ENCODE measurements at regions not wholly inside any gene's neighbourhood (a gene's known extent, or its start where the extent isn't known, plus 50 kb on each side); places are given as distances from the start of the nearest gene placed in this dataset.
A peak's percentile ranks its signal among the peaks of the same experiment; 100 is the strongest.

- H3K9me3 Mint-ChIP-seq = no peaks in the 10 kb centered on the region
These were observed 420.2 kb upstream of the CHST9 start for GRCh38 chr18:27605107-27605834.

GRCh38 chr18:27604583-27604982 lies 419.5 kb upstream of the CHST9 start:
- H3K9me3 Mint-ChIP-seq = no peaks in the 10 kb centered on the region
- H3K36me3 Mint-ChIP-seq (ENCODE audit: low read depth) = no peaks in the 10 kb centered on the region
- intact Hi-C loops (cut with micrococcal nuclease) = no loop called here
- peaks cover 1% of the 10 kb centered on the region for H3K27me3 Mint-ChIP-seq (ENCODE audit: low read depth)
- no peak overlapping the region for H3K4me3 Mint-ChIP-seq
- no peak overlapping the region for H3K27ac Mint-ChIP-seq
- CTCF ChIA-PET = interaction anchor here (0.5 to 1.4 kb wide), 6 partner anchors 9 to 149 kb away, joined by 3 to 4 read pairs (median 4); no protein-coding TSS in a partner anchor
- DNase-seq = no peak
- H3K4me1 Mint-ChIP-seq (ENCODE audit: low read depth) = no peaks in the 10 kb centered on the region

More at GRCh38 chr18:27605107-27605834, 420.2 kb upstream of the CHST9 start:
- no peaks in the 10 kb centered on the region for H3K36me3 Mint-ChIP-seq (ENCODE audit: low read depth)
- H3K27ac Mint-ChIP-seq = no peak overlapping the region
- CTCF ChIA-PET = interaction anchor here (0.5 to 1.3 kb wide), 8 partner anchors 9 to 541 kb away, joined by 3 to 4 read pairs (median 3); no protein-coding TSS in a partner anchor
- H3K4me1 Mint-ChIP-seq (ENCODE audit: low read depth) = no peaks in the 10 kb centered on the region
- intact Hi-C loops (cut with micrococcal nuclease) = loop anchor here (1.0 kb wide), 1 partner anchor 584 kb away; no protein-coding TSS in a partner anchor
- DNase-seq = peak; percentile 50
- no peak overlapping the region for H3K4me3 Mint-ChIP-seq
- peaks cover 1% of the 10 kb centered on the region for H3K27me3 Mint-ChIP-seq (ENCODE audit: low read depth)

- Mint-ChIP-seq H3K4me3 (no peak overlapping the region), H3K36me3 (ENCODE audit: low read depth) (no peaks in the 10 kb centered on the region), H3K9me3 (no peaks in the 10 kb centered on the region), H3K27me3 (ENCODE audit: low read depth) (peaks cover 1% of the 10 kb centered on the region), H3K27ac (no peak overlapping the region), H3K4me1 (ENCODE audit: low read depth) (no peaks in the 10 kb centered on the region)
- DNase-seq = no peak
- CTCF ChIA-PET = no interaction called here
- intact Hi-C loops (cut with micrococcal nuclease) = no loop called here
These were observed 417.0 kb upstream of the CHST9 start for GRCh38 chr18:27602092-27602491.

GRCh38 chr18:27600245-27600644 lies 415.1 kb upstream of the CHST9 start:
- no peaks in the 10 kb centered on the region for H3K4me1 Mint-ChIP-seq (ENCODE audit: low read depth)
- H3K9me3 Mint-ChIP-seq = no peaks in the 10 kb centered on the region
- no peak overlapping the region for H3K27ac Mint-ChIP-seq
- H3K27me3 Mint-ChIP-seq (ENCODE audit: low read depth) = peaks cover 1% of the 10 kb centered on the region
- intact Hi-C loops (cut with micrococcal nuclease) = no loop called here
- DNase-seq = no peak
- H3K36me3 Mint-ChIP-seq (ENCODE audit: low read depth) = no peaks in the 10 kb centered on the region
- H3K4me3 Mint-ChIP-seq = no peak overlapping the region
- CTCF ChIA-PET = interaction anchor here (0.8 kb wide), 1 partner anchor 8 kb away, joined by 3 read pairs; no protein-coding TSS in a partner anchor

- H3K36me3 Mint-ChIP-seq (ENCODE audit: low read depth) = no peaks in the 10 kb centered on the region
- CTCF ChIA-PET = interaction anchor here (0.6 kb wide), 2 partner anchors 13 to 510 kb away, joined by 3 to 4 read pairs; no protein-coding TSS in a partner anchor
- intact Hi-C loops (cut with micrococcal nuclease) = loop anchor here (1.0 to 5.0 kb wide), 4 partner anchors 235 to 979 kb away; no protein-coding TSS in a partner anchor
- no peak overlapping the region for H3K27ac Mint-ChIP-seq
- H3K4me3 Mint-ChIP-seq = no peak overlapping the region
- peak; percentile 49 for DNase-seq
- H3K27me3 Mint-ChIP-seq (ENCODE audit: low read depth) = no peaks in the 10 kb centered on the region
- H3K9me3 Mint-ChIP-seq = no peaks in the 10 kb centered on the region
- H3K4me1 Mint-ChIP-seq (ENCODE audit: low read depth) = no peaks in the 10 kb centered on the region
These were observed 414.2 kb upstream of the CHST9 start for GRCh38 chr18:27599202-27599829.

GRCh38 chr18:27595113-27595838 lies 410.2 kb upstream of the CHST9 start:
- intact Hi-C loops (cut with micrococcal nuclease) = loop anchor here (5.0 kb wide), 1 partner anchor 783 kb away; no protein-coding TSS in a partner anchor
- no peaks in the 10 kb centered on the region for H3K36me3 Mint-ChIP-seq (ENCODE audit: low read depth)
- H3K4me1 Mint-ChIP-seq (ENCODE audit: low read depth) = no peaks in the 10 kb centered on the region
- DNase-seq = no peak
- H3K4me3 Mint-ChIP-seq = no peak overlapping the region
- H3K27me3 Mint-ChIP-seq (ENCODE audit: low read depth) = no peaks in the 10 kb centered on the region
- H3K9me3 Mint-ChIP-seq = no peaks in the 10 kb centered on the region
- CTCF ChIA-PET = interaction anchor here (1.5 kb wide), 1 partner anchor 9 kb away, joined by 4 read pairs; no protein-coding TSS in a partner anchor
- H3K27ac Mint-ChIP-seq = no peak overlapping the region

- Mint-ChIP-seq H3K27me3 (ENCODE audit: low read depth) (no peaks in the 10 kb centered on the region), H3K27ac (no peak overlapping the region), H3K4me3 (no peak overlapping the region), H3K36me3 (ENCODE audit: low read depth) (no peaks in the 10 kb centered on the region), H3K4me1 (ENCODE audit: low read depth) (no peaks in the 10 kb centered on the region), H3K9me3 (peaks cover 8% of the 10 kb centered on the region)
- no peak for DNase-seq
- intact Hi-C loops (cut with micrococcal nuclease) = no loop called here
- CTCF ChIA-PET = no interaction called here
These were observed 400.6 kb upstream of the CHST9 start for GRCh38 chr18:27585602-27586173.

GRCh38 chr18:27583466-27583865 lies 398.4 kb upstream of the CHST9 start:
- no peaks in the 10 kb centered on the region for H3K27me3 Mint-ChIP-seq (ENCODE audit: low read depth)
- no peak overlapping the region for H3K27ac Mint-ChIP-seq
- H3K9me3 Mint-ChIP-seq = peaks cover 8% of the 10 kb centered on the region
- no peaks in the 10 kb centered on the region for H3K36me3 Mint-ChIP-seq (ENCODE audit: low read depth)
- CTCF ChIA-PET = no interaction called here
- DNase-seq = no peak
- no peak overlapping the region for H3K4me3 Mint-ChIP-seq
- intact Hi-C loops (cut with micrococcal nuclease) = no loop called here
- H3K4me1 Mint-ChIP-seq (ENCODE audit: low read depth) = no peaks in the 10 kb centered on the region

- Mint-ChIP-seq H3K9me3 (peaks cover 8% of the 10 kb centered on the region), H3K36me3 (ENCODE audit: low read depth) (no peaks in the 10 kb centered on the region), H3K4me1 (ENCODE audit: low read depth) (no peaks in the 10 kb centered on the region), H3K27ac (no peak overlapping the region), H3K4me3 (no peak overlapping the region), H3K27me3 (ENCODE audit: low read depth) (no peaks in the 10 kb centered on the region)
- CTCF ChIA-PET = no interaction called here
- DNase-seq = no peak
- intact Hi-C loops (cut with micrococcal nuclease) = no loop called here
These were observed 397.8 kb upstream of the CHST9 start for GRCh38 chr18:27582760-27583412.

- intact Hi-C loops (cut with micrococcal nuclease) = no loop called here
- CTCF ChIA-PET = interaction anchor here (1.5 kb wide), 1 partner anchor 24 kb away, joined by 4 read pairs; no protein-coding TSS in a partner anchor
- Mint-ChIP-seq H3K27me3 (ENCODE audit: low read depth) (no peaks in the 10 kb centered on the region), H3K4me1 (ENCODE audit: low read depth) (no peaks in the 10 kb centered on the region), H3K36me3 (ENCODE audit: low read depth) (no peaks in the 10 kb centered on the region), H3K9me3 (peaks cover 8% of the 10 kb centered on the region), H3K27ac (no peak overlapping the region), H3K4me3 (no peak overlapping the region)
- DNase-seq = no peak
These were observed 396.3 kb upstream of the CHST9 start for GRCh38 chr18:27581296-27581904.

GRCh38 chr18:27579364-27579763 lies 394.3 kb upstream of the CHST9 start:
- Mint-ChIP-seq H3K27ac (no peak overlapping the region), H3K4me3 (no peak overlapping the region)
- intact Hi-C loops (cut with micrococcal nuclease) = no loop called here

More at GRCh38 chr18:27579364-27579763, 394.3 kb upstream of the CHST9 start:
- Mint-ChIP-seq H3K4me1 (ENCODE audit: low read depth) (no peaks in the 10 kb centered on the region), H3K27me3 (ENCODE audit: low read depth) (no peaks in the 10 kb centered on the region), H3K36me3 (ENCODE audit: low read depth) (no peaks in the 10 kb centered on the region), H3K9me3 (peaks cover 8% of the 10 kb centered on the region)
- CTCF ChIA-PET = no interaction called here
- DNase-seq = no peak
